Stomach (tissue), 4 donors: ENCODE measurements at regions not wholly inside any gene's neighbourhood (a gene's known extent, or its start where the extent isn't known, plus 50 kb on each side); places are given as distances from the start of the nearest gene placed in this dataset.

Experiments
- CTCF ChIP-seq, 7 experiments: fragments of 450-650 bp in 4 of 7; fragments of 200-600 bp in 3 of 7; sonication (generic) in 3 of 7; IDR thresholded peaks; one replicate each; pipeline ENCODE4 v1.5.1; 2016 to 2019; ENCODE audit warnings: antibody characterized with exemption in 7 of 7, control low read depth in 2 of 7, mild to moderate bottlenecking in 1 of 7
- POLR2A ChIP-seq, 4 donors: fragments of 450-650 bp; IDR thresholded peaks; one replicate each; pipeline ENCODE4 v1.6.1; 2016; ENCODE audit warnings: antibody characterized with exemption in 4 of 4, control low read depth in 2 of 4, mild to moderate bottlenecking in 1 of 4, moderate library complexity in 1 of 4
- POLR2AphosphoS5 ChIP-seq, 3 donors: sonication (generic); formaldehyde crosslinking; IDR thresholded peaks; one replicate each; pipeline ENCODE4 v1.6.1; 2016; ENCODE audit warnings: antibody characterized with exemption in 3 of 3

- TF ChIP-seq CTCF (IDR thresholded peaks at IDR 0.05) (no peak), POLR2AphosphoS5 (IDR thresholded peaks at IDR 0.05) (no peak), POLR2A (IDR thresholded peaks at IDR 0.05) (no peak)
Observed at GRCh38 chr4:13112030-13112429, 372.1 kb downstream of the RAB28 start.
